ENCODE measurements at regions not wholly inside any gene's neighbourhood (a gene's known extent, or its start where the extent isn't known, plus 50 kb on each side); places are given as distances from the start of the nearest gene placed in this dataset.

DNA sequence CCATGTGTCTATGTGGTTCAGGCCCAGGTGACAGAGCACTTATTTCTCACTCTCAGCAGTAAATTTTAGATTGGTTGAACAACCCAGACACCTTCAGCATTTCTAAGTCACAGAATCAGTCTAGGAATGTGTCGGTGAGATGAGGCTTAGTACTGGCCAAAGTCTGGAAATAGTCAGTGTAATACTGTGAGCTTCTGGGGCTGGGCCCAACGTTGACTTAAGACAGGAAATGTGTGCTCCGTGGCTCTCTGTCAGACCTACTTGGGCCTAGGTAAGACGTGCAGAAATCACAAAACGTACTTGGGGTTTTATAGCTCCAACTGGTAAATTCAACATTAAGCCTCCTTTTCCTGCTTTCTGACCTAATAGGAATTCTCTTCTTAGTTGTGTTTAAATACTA lies 160.3 kb upstream of the COL3A1 start:
- H3K9me3 ChIP-seq (ENCODE audit: control insufficient read depth, insufficient read depth, low read depth, low read length) = no peaks in the 10 kb centered on the region
- H3K4me1 ChIP-seq (ENCODE audit: control insufficient read depth, insufficient read depth, low read length) = no peaks in the 10 kb centered on the region
- TF ChIP-seq ZNF658 (tag by site-specific recombination; IDR thresholded peaks at IDR 0.05) (no peak), ZSCAN30 (tag by site-specific recombination; IDR thresholded peaks at IDR 0.05) (no peak), ZFHX2 (tag by site-specific recombination; conservative IDR thresholded peaks at IDR 0.05) (no peak), ZNF580 (tag by site-specific recombination; IDR thresholded peaks at IDR 0.05) (no peak), PATZ1 (tag by site-specific recombination; IDR thresholded peaks at IDR 0.05) (no peak), ZNF341 (tag by site-specific recombination; IDR thresholded peaks at IDR 0.05; ENCODE audit: low read depth) (no peak), ZNF610 (tag by site-specific recombination; IDR thresholded peaks at IDR 0.05; ENCODE audit: borderline replicate concordance) (no peak), KLF7 (tag by site-specific recombination; IDR thresholded peaks at IDR 0.05; ENCODE audit: borderline replicate concordance) (no peak), ZNF830 (tag by site-specific recombination; IDR thresholded peaks at IDR 0.05; ENCODE audit: low read depth) (no peak), ZNF792 (tag by site-specific recombination; IDR thresholded peaks at IDR 0.05) (no peak), ZNF266 (tag by site-specific recombination; IDR thresholded peaks at IDR 0.05; ENCODE audit: low read depth) (no peak), GFI1B (tag by site-specific recombination; IDR thresholded peaks at IDR 0.05) (no peak), TCF7L2 (IDR thresholded peaks at IDR 0.05; ENCODE audit: borderline replicate concordance, low read depth, low read length) (no peak)
- no peak overlapping the region for H3K4me3 ChIP-seq (ENCODE audit: low read depth, low read length)
- CTCF ChIA-PET = interaction anchor here (0.6 kb wide), 2 partner anchors 257 to 1321 kb away, joined by 3 to 4 read pairs; no protein-coding TSS in a partner anchor
- no peaks in the 10 kb centered on the region for H3K36me3 ChIP-seq (ENCODE audit: control insufficient read depth in 2 of 2, insufficient read depth in 1 of 2, low read length in 2 of 2)
- POLR2A ChIA-PET = no interaction called here
- no peak overlapping the region for H3K27ac ChIP-seq (ENCODE audit: extremely low read depth, low read depth, low read length)

DNA sequence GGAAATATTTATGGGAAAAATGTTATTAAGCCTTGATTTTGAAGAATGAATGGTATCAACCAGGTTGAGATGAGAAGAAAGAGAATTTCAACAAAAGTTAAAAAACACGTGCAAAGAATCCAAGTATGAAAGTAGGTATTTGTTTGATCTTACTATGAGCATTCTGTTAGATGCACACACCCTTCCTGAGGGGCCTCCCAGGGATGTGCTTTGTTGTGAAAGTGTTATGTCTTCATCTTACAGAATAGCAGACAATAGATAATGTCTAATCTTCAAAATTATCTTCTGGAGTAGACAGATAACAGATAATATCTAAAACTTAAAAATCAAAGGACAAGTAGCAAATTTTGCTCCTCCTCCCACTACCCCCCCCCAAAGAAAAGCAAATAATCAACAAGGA lies 155.2 kb upstream of the COL3A1 start:
- no peaks in the 10 kb centered on the region for H3K4me1 ChIP-seq (ENCODE audit: control insufficient read depth, insufficient read depth, low read length)
- no peak overlapping the region for H3K27ac ChIP-seq (ENCODE audit: extremely low read depth, low read depth, low read length)
- H3K4me3 ChIP-seq (ENCODE audit: low read depth, low read length) = no peak overlapping the region
- POLR2A ChIA-PET = no interaction called here
- CTCF ChIA-PET = interaction anchor here (0.8 to 1.3 kb wide), 2 partner anchors 13 to 1921 kb away, joined by 3 read pairs; no protein-coding TSS in a partner anchor
- no peaks in the 10 kb centered on the region for H3K36me3 ChIP-seq (ENCODE audit: control insufficient read depth in 2 of 2, insufficient read depth in 1 of 2, low read length in 2 of 2)
- no peaks in the 10 kb centered on the region for H3K9me3 ChIP-seq (ENCODE audit: control insufficient read depth, insufficient read depth, low read depth, low read length)
- TF ChIP-seq ZNF843 (tag by site-specific recombination; IDR thresholded peaks at IDR 0.05) = no peak
- TF ChIP-seq, protein P1, sequence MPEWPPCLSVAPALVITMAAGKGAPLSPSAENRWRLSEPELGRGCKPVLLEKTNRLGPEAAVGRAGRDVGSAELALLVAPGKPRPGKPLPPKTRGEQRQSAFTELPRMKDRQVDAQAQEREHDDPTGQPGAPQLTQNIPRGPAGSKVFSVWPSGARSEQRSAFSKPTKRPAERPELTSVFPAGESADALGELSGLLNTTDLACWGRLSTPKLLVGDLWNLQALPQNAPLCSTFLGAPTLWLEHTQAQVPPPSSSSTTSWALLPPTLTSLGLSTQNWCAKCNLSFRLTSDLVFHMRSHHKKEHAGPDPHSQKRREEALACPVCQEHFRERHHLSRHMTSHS (tag by site-specific recombination; IDR thresholded peaks at IDR 0.05) = no peak
- no peak for TF ChIP-seq KLF16 (tag by site-specific recombination; IDR thresholded peaks at IDR 0.05)
- no peak for TF ChIP-seq OSR2 (tag by site-specific recombination; IDR thresholded peaks at IDR 0.05)
- TF ChIP-seq YY1 (tag by site-specific recombination; IDR thresholded peaks at IDR 0.05) = no peak
- TF ChIP-seq ZBTB7A (tag by site-specific recombination; IDR thresholded peaks at IDR 0.05; ENCODE audit: low read depth) = no peak
- no peak for TF ChIP-seq MEIS1 (CRISPR knock-in tag; IDR thresholded peaks at IDR 0.05; ENCODE audit: borderline replicate concordance)
- TF ChIP-seq ZSCAN16 (tag by site-specific recombination; IDR thresholded peaks at IDR 0.05) = no peak
- no peak for TF ChIP-seq EGR2 (tag by site-specific recombination; IDR thresholded peaks at IDR 0.05; ENCODE audit: low read depth)
- no peak for TF ChIP-seq HIC1 (tag by site-specific recombination; IDR thresholded peaks at IDR 0.05)
- TF ChIP-seq ZNF184 (tag by site-specific recombination; IDR thresholded peaks at IDR 0.05) = no peak
- no peak for TF ChIP-seq ZNF558 (tag by site-specific recombination; IDR thresholded peaks at IDR 0.05)
- TF ChIP-seq ZNF610 (tag by site-specific recombination; IDR thresholded peaks at IDR 0.05; ENCODE audit: borderline replicate concordance) = no peak
